T-helper 2 cell treated with Interferon-gamma antibody and Interleukin-4, amounts not matched to agents 100 ng/mL and 5 ng/mL, for 36 hours (primary cell): ENCODE measurements at regions not wholly inside any gene's neighbourhood (a gene's known extent, or its start where the extent isn't known, plus 50 kb on each side); places are given as distances from the start of the nearest gene placed in this dataset.
"Not testable (repeated sequence)": the region's sequence is repeated elsewhere in the genome, so short reads cannot be mapped to it uniquely, and the experiment has no call there.

ENCODE experiments used
- intact Hi-C: fragments of 100-400 bp; cut with micrococcal nuclease; formaldehyde crosslinking; loops from one replicate; pipeline ENCODE4 v1.15.1; 2023

DNA sequence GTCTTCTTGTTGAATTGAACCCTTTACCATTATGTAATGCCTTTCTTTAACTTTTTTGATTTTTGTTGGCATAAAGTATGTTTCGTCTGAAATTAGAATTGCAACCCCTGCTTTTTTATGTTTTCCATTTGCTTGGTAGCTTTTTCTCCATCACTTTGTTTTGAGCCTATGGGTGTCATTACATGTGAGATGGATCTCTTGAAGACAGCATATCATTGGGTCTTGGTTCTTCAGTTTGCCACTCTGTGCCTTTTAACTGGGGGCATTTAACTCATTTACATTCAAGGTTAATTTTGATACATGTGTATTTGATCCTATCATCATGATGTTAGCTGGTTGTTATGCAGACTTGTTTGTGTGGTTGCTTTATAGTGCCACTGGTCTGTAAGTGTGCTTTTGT lies 489.4 kb upstream of the TNP1 start:
- intact Hi-C loops, result no loop called here

- intact Hi-C loops, result not testable (repeated sequence)
These were observed 487.8 kb upstream of the TNP1 start for GRCh38 chr2:217347630-217348029.

- intact Hi-C loops, result not testable (repeated sequence)
These were observed 486.2 kb upstream of the TNP1 start for GRCh38 chr2:217346043-217346442.

- intact Hi-C loops, result no loop called here
These were observed 481.0 kb upstream of the TNP1 start for GRCh38 chr2:217340899-217341298.

- intact Hi-C loops, result no loop called here
These were observed 480.3 kb upstream of the TNP1 start for GRCh38 chr2:217340176-217340575.

- intact Hi-C loops, result no loop called here
These were observed 479.9 kb upstream of the TNP1 start for GRCh38 chr2:217339753-217340152.

GRCh38 chr2:217338306-217338916 lies 478.5 kb upstream of the TNP1 start:
- intact Hi-C loops, result no loop called here

DNA sequence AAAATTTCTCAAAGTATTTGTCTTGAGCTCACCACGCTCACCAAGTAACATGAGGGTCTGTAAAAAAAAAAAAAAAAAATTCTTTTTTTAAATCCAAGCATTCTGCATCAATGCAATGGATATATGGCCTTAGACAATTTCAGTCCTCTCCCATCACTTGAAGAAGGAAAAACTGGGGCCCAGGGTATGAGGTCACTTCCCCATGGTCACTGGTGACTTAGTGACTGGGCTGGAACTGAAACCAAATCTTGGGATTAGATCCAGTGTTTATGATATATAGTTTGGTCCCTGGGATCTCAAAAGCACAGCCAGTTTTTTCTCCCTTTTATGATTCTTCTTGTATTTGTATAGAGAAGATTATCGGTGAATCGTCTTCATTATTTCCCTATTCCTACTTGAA lies 477.9 kb upstream of the TNP1 start:
- intact Hi-C loops, result no loop called here

GRCh38 chr2:217336694-217337093 lies 476.8 kb upstream of the TNP1 start:
- intact Hi-C loops, result no loop called here

DNA sequence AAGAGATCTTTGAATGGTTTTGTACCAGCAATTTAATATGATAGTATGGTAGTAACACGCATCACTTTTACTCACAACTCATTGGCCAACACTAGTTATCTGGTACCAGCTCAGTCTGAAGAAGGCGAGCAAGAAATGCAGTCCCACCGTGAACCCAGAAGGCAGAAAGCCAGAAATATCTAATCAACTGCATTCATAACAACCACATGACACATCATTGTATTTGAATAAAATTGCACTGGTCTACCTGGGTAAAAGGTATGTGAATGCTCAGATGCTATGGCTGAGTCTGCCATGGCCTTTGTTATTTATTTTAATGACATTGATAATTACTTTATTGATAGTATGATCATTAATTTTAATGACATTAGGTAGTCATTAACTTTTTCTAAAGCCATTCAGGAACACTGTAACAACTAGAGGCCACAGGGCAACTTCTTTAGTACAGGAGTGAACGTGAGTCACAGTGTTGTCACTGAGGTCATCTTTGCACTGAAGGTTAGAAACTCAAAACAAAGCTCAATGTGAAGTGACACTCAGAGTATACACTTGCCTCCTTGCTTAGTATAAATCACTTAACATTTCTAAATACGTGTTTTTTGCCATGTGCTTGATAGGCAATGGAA lies 475.6 kb upstream of the TNP1 start:
- intact Hi-C loops, result no loop called here

DNA sequence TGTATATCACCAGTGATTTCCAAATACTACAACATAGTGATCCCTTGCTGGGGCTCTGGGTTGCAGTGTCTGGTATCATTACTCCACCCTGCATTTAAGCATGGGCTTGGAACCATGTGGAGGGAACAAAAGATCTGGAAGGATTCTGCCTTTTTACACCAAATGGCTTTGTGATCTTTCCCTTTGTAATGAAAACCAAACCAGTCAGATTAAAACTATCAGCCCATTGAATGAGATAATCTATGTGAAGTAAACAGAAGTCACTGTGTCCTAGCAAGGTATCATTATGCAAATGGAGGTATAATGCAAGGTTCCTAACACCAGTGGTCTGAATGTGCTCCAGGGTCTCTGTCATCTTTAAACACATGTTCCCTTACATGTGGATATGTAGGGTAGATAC lies 474.7 kb upstream of the TNP1 start:
- intact Hi-C loops, result no loop called here

GRCh38 chr2:217332866-217333265 lies 473.0 kb upstream of the TNP1 start:
- intact Hi-C loops, result no loop called here

DNA sequence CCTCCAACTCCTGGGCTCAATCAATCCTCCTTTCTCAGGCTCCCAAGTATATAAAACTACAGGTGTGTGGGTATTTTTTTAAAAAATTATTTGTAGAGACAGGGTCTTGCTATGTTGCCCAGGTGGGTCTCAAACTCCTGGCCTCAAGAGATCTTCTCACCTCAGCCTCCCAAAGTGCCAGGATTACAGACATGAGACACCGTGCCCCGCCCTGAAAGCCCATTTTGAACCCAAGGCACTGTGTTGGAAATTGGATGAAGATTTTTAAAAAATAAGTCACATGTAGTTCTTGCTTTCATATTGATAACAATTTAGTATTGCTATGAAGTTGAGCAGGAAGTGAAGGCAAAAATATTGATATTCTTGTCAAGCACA lies 472.5 kb upstream of the TNP1 start:
- intact Hi-C loops, result no loop called here

DNA sequence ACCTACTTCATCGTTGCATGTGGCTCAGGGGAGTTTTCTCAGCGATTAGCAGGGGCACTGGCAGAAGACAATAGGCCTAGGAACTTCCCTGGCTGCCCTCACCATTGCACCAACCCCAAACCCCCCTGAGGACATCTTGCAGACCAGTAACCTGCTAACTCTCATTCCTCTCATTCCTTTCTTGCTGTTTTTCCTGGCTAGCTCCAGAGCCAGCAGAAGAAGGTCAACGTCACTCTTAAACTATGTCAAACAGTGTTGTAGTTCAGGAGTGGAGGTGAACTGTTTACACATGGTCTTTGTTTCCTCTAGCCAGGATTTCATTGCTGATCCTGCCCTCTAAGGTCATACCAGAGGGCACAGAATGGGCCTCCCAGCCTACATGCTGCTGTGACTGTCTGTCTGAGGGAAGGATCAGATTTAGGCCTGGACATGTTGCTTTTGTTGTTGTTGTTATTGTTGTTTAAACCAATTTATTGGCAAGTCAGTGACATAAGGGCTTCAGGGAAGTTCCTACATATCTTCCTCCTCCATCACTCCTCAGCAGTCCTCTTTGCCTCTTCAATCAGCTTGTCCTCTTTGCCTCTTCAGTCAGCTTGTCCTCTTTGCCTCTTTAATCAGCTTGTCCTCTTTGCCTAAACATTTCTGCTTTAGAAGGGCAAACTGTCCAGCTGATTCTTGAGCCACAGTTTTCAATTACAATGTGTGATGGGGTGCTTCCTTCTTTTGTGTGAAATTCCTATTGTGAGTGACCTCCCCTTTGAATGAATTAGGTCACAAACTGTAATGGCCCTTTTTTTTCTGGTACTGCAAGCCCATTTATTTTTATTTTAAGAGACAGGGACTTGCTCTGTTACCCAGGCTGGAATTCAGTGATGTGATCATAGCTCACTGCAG lies 471.9 kb upstream of the TNP1 start:
- intact Hi-C loops, result no loop called here

GRCh38 chr2:217330647-217331046 lies 470.8 kb upstream of the TNP1 start:
- intact Hi-C loops, result no loop called here

DNA sequence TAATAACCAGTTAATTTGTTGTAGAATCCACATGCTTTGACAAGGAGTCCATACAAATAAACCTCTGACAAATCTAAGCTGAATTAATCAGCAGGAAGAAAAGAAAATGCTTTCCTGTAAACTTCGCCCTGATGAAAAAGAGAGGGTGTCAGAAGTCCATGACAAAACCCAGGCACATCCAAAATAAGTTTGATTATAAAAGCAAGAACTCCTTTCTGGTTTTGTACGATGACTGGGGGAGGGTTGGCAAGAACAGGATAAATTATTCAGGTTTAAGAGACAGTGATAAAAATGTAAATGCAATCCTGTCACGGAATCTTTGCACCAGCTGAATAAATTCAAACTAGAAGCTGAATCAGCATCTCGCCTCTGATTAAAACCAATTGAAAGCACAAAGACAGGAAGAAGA lies 469.2 kb upstream of the TNP1 start:
- intact Hi-C loops, result no loop called here

- intact Hi-C loops, result no loop called here
These were observed 468.7 kb upstream of the TNP1 start for GRCh38 chr2:217328622-217328978.

DNA sequence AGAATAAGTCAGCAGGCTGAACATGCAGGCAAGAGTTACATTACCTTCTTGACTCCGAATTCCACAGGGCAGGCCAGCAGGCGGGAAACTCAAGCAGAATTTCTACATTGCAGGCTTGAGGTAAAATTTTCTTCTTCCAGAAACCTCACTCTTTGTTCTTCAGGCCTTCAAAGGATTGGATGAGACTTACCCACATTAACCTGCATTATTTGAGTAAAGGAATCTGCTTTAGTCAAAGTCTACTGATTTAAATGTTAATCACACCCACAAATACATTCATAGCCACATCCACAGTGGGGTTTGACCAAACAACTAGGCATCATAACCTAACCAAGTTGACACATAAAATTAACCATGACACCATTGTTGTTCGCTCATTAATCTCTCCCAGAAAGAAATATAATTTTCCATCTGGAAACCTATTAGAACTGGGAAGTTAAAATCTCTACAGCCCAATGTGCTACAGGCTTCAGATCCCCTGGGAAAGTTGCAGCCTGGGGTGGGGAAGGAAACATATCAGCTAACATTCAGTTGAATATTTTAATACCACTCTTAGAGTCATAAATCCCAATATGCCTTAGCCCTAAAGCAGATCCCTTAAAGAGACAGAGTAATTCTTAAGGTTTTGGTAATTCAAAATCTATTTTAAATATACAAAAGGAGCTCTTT lies 468.2 kb upstream of the TNP1 start:
- intact Hi-C loops, result no loop called here

DNA sequence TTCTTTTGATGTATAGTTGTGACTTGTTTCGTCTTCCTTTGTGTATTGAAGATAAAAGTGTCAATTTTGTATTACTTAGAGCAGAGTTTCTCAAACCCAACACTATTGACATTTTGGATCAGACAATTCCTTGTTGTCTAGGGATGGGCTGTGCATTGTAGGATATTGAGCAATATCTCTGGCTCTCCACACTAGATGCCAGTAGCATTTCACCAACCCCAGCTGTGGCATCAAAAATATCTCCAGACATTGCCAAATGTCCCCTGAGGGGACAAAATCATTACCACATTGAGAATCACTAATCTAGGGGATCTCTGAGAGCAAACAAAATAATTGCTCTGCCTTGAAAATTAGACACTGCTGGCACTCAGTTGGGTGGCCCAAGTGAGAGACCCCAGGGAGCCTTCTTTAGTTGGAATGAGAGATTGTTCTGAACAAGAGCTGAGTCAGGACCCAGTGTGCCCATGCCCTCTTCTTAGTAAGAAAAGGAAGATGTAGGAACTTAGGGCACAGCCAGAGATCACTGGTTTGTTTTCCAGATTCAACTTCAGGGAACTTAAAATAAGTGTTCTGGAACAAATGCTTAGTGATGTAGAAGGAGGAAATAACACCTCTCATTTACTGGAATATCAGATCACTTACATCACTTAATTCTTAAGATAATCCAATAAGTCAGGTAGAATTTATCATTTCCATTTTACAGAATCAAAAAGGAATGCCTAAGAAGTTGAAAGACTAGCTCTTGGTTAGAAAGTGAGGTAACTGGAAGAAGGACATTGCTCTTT lies 466.6 kb upstream of the TNP1 start:
- intact Hi-C loops, result no loop called here

DNA sequence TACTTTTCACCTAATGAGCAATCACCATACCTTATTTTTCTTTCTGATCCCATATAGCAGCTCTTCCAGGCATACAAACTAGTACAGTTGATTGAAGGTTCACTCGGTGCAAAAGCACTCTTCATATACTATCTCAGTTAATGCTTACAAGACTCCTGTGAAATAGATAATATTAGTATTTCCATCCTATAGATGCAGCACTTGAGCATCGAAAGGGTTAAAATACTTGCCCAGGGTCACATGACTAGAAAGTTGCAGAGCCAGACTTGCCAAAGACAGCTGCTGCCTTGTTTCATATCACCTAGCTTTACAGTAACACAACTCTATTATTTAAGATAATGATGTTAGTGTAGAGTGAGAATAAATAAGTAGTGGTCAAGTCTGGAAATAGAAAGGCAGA lies 466.0 kb upstream of the TNP1 start:
- intact Hi-C loops, result no loop called here

DNA sequence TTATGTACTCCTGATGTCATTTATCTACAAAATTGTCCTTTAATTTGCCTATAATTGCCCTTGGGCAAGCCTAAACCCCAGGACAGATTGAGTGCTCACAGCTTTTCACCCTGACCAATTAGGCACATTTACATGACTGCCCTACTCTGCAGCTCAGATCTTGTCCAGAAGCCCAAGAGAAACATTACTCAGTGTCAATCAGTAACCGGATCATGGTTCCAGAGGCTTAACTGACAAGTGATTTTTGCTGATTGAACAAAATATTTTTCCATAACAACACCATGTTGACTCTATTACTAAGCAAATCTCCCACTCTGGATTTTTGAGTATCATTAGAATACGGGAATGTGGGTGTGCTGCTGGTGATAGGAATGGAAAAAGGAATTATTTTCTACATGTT lies 465.4 kb upstream of the TNP1 start:
- intact Hi-C loops, result no loop called here
